NCI-H187 (cell line): ENCODE measurements at regions not wholly inside any gene's neighbourhood (a gene's known extent, or its start where the extent isn't known, plus 50 kb on each side); places are given as distances from the start of the nearest gene placed in this dataset.
A peak's percentile ranks its signal among the peaks of the same experiment; 100 is the strongest.

Experiments used
- DNase-seq, 2 experiments: peaks; one replicate each; lab custom pipeline; 2025; lab: John Stamatoyannopoulos, UW

DNA sequence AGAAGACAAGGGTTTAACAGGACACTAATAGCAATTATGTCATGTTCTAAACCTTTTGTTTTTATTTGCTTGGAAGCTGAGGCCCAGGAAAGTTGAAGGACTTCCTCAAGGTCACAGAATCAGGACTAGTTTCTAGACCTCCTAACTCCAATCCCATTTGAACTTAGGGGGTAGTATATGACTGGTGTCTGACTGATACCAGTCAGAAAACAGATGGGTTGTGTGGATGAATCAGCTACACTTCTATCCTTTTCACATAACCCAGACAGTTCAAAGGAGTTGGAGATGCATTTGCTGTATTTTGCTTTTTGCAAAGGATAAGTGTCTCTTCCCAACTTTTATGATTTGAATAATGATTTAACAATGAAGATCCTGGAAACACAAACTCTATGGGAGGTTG, 322.5 kb downstream of the HLX start:
- no peak for DNase-seq

GRCh38 chr1:221203224-221204054, 324.2 kb downstream of the HLX start:
- DNase-seq: peak in 1 of 2 experiments; percentile 13

DNA sequence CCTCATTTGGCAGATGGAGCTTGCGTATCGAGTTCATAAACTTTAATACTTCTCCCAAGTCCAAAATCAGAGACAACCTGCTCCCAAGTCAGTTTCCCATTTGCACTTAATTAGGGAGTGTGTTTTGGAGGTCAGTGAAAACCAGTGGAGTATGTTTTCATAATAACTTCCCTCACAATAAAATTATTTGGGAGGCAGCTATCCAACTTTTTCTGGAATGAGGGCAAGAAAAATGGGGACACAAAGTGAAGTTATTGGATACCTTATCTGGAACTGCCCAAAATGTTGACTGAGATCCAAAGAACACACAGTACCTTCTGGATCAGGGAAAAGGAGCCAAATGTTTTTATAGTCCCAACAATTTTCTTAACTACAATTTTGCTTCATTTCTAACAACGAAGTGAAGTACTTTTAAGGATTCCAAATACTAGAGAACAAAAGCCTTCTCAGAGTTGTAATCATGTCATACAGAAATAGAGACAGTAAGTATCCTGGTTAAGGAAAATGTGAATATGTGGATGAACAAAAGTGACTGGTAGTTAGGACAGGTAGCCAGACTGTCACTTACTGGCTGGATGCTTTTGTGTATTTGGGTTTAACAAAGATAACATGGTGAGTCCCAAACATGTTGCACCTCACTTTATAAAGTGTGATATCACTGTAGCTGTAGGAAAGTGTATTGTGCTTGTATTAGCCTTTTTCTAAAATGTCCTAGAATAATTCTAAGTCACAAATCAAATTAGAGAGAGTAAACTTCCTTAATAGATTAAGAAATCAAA, 325.0 kb downstream of the HLX start:
- no peak for DNase-seq

DNA sequence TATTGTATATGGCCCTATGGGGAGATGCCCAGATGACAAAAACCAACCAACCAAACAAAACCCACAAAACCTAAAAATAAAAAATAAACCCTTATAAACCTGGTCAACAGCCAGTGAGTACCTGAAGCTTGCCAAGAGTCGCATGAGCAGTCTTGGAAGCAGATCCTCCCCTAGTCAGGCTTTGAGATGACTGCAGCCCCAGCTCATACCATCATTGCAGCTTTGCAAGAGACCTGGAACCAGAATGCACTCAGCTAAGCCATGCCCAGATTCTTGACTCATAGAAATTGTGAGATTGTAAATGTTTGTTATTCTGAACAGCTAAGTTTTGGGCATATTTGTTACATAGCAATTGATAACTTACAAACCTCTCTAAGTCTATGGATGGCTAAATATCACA, 326.8 kb downstream of the HLX start:
- DNase-seq: no peak

DNA sequence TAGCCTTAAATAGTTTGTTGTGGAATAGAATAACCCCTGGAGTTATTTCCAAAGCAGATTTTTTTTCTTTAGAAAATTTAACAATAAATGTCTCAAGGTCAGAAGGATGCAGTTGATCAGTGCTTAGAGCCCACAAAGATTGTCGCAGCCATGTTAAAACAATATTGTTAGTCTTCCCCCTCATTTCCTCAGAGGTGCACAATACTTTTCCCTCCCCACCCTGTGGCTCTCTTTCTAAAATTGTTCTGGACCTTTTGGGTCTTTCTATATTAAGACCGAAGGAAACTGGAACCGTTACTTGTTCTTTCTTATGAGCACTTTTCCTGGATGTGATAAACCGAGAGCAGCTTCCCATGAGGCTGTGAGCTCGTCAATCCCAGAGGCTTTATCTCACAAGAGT, 333.7 kb downstream of the HLX start:
- DNase-seq: no peak

DNA sequence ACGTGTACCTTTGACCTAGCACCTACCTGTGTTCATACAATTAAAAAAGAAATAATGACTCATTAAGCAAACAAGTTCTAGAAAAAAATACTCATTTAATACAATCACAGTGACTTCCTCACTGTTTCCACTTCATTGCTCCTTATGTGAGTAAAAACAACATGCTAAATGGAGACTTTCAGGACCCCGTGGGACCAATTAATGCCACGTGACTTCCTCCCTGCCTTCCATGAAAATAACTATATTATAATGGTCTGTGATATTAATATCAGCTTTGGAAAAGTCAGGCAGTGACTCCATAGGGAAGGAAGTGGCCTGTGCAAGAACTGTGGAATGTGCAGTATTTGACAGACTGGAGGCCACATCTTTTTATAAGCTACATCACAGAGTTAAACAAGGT, 337.8 kb downstream of the HLX start:
- no peak for DNase-seq

- DNase-seq: no peak
Observed at GRCh38 chr1:221223281-221223680, 344.0 kb downstream of the HLX start.

GRCh38 chr1:221227460-221227859, 348.2 kb downstream of the HLX start:
- DNase-seq: no peak

GRCh38 chr1:221227872-221228337, 348.7 kb downstream of the HLX start:
- no peak for DNase-seq

DNA sequence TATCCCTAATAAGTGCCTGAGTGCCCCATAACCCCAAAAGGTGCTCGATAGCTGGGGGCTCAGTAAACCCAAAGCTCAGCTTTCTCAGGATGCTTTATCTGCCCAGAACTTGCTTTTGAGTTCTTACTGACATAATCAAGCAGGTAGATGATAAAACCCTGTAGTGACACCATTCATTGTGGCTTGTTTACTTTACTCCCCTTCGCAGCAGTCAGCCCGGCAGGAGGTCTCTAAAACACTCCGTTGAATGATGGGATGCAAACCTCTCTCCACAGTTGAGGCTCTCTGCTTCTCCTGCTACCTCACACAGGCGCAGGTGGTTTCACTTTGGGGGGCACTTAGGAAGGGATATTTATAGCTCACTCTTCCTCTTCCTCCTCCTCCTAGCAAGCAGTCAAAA, 349.4 kb downstream of the HLX start:
- DNase-seq: peak; percentile 15 to 39

GRCh38 chr1:221230605-221231004, 351.4 kb downstream of the HLX start:
- no peak for DNase-seq

- DNase-seq: no peak
Observed at GRCh38 chr1:221234791-221235190, 355.5 kb downstream of the HLX start.

DNA sequence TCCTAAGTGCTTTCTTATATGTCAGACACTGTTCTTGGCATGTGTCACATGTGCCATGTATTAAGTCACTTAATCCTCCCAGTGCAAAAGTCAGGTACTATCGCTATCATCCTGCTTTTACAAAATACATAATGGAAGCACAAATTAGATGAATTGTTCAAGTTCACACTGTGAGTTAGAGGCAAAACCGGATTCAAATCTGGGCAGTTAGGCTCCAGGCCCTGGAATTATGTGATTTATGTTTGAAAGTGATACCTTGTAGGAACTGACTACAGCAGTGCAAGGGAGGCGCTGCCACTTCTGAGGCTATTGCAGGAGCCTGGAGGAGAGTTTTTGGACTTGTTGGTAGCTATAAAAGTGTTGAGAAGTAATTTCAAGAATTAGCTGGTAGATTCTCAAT, 358.3 kb downstream of the HLX start:
- DNase-seq: no peak

GRCh38 chr1:221239181-221239580, 359.9 kb downstream of the HLX start:
- DNase-seq: no peak

GRCh38 chr1:221239792-221240191, 360.5 kb downstream of the HLX start:
- no peak for DNase-seq

- DNase-seq: no peak
Observed at GRCh38 chr1:221240690-221241089, 361.4 kb downstream of the HLX start.

GRCh38 chr1:221241157-221241556, 361.9 kb downstream of the HLX start:
- DNase-seq: no peak

- DNase-seq: no peak
Observed at GRCh38 chr1:221241592-221241991, 362.3 kb downstream of the HLX start.

- no peak for DNase-seq
Observed at GRCh38 chr1:221246067-221246466, 366.8 kb downstream of the HLX start.

DNA sequence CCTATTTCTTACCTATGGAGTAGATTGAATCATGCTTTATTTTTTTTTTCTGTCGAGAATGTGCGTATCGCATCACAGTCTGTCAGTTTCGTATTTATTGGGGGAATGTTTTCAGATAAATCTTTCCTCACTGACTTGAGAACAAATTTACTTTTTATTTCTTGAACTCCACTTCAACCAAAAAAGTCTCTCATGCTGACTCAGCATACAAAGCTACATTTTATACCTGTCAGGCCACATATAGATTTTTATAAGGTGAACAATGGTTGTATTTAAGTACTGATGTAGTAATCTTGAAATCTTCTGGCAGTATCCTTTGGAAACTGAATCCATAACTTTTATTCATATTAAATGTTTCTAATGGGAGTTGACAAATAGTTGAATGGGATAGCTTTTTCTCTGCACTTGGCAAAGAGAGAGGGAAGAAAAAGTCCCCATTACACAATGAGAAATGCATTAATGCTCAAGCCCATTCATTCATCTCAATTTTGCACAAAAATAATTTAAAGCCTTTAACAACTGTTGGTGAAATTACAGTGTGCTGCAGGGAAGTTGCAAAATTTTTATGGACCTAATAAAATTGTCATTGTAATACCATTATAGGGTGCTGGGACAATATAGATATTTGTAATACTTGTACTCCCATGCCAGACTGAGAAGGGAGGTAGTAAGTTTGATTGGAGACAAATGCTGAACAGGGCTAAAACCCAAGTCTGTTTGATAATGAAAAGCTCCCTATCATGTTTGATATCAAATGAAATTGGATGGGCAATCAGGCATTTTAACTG, 367.6 kb downstream of the HLX start:
- DNase-seq: no peak

- DNase-seq: no peak
Observed at GRCh38 chr1:221251580-221251979, 372.3 kb downstream of the HLX start.

DNA sequence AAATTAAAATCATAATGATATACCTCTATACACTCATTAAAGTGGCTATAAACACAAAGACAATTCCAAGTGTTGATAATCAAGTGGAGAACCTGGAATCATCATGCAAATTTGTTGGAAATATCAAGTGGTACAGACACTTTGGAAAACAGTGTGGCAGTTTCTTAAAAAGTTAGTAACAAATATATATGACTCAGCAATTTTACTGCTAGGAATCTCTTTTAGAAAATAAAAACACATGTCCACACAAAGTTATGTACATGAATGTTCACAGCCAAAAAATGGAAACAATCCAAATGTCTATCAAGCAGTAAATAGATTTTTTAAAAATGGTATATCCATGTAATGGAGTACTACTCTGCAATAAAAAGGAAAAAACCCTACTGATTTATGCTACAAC, 375.6 kb downstream of the HLX start:
- DNase-seq: no peak
